Activated CD8-positive, alpha-beta T cell treated with anti-CD3 and anti-CD28 coated beads for 36 hours (primary cell): ENCODE measurements at regions not wholly inside any gene's neighbourhood (a gene's known extent, or its start where the extent isn't known, plus 50 kb on each side); places are given as distances from the start of the nearest gene placed in this dataset.

Experiments used
- ATAC-seq: fragments of 200-7000 bp; cut with Tn5 transposase; one replicate; pipeline ENCODE4 v1.10.0; 2021; ENCODE audit warnings: mild to moderate bottlenecking, moderate library complexity
- CTCF ChIA-PET: fragments of 350-600 bp; sonication (Branson Sonifier 250); formaldehyde crosslinking; loops from one replicate; lab custom pipeline; 2021; ENCODE audit warnings: antibody characterized with exemption; lab: Charles Lee
- POLR2A ChIA-PET: fragments of 350-600 bp; sonication (Branson Sonifier 250); formaldehyde crosslinking; loops from one replicate; lab custom pipeline; 2021; ENCODE audit warnings: antibody characterized with exemption; lab: Charles Lee
- DNase-seq: peaks from one replicate; pipeline ENCODE4 v3.0.0-alpha.2; 2020
- H3K27ac Mint-ChIP-seq: one replicate; pipeline ENCODE4 v1.8.0; 2021; ENCODE audit warnings: mild to moderate bottlenecking, mixed read lengths
- H3K27me3 Mint-ChIP-seq: one replicate; pipeline ENCODE4 v1.8.0; 2021; ENCODE audit warnings: mixed read lengths
- H3K36me3 Mint-ChIP-seq: one replicate; pipeline ENCODE4 v1.8.0; 2021; ENCODE audit warnings: low read depth, mixed read lengths
- H3K4me1 Mint-ChIP-seq: one replicate; pipeline ENCODE4 v1.8.0; 2021; ENCODE audit warnings: low read depth, mixed read lengths
- H3K4me3 Mint-ChIP-seq: one replicate; pipeline ENCODE4 v1.8.0; 2021; ENCODE audit warnings: mild to moderate bottlenecking, moderate library complexity, mixed read lengths
- H3K9me3 Mint-ChIP-seq: one replicate; pipeline ENCODE4 v1.8.0; 2021; ENCODE audit warnings: mixed read lengths
- intact Hi-C: fragments of 100-400 bp; cut with micrococcal nuclease; formaldehyde crosslinking; loops from one replicate; pipeline ENCODE4 v1.10.0; 2022
- TF ChIP-seq, protein P1 (sequence below): fragments of 200-600 bp; IDR thresholded peaks from one replicate; pipeline ENCODE4 v1.8.0; 2022; ENCODE audit warnings: antibody characterized with exemption, mild to moderate bottlenecking

DNA sequence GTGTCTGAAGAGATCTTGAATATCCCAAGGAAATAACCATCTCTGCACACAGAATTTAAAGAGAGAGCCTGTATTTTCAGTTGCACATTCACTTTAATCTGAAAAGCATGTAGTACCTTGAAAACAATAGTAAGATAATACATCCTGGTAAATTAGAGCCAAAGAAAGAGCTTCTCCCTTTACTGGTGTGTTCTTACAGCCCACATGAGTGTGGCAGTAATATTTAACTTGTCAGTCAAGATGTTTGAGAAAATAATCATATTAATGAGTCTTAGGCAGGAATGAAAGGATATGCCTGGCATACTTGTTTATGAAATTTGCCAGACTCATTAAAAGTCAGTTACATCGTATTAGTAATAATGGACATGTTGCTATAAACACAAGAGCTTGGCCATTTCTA, 908.4 kb upstream of the ADGRL4 start:
- no peaks in the 10 kb centered on the region for H3K36me3 Mint-ChIP-seq
- H3K27ac Mint-ChIP-seq: no peak overlapping the region
- intact Hi-C loops: no loop called here
- ChIA-PET CTCF (no interaction called here), POLR2A (no interaction called here)
- H3K4me1 Mint-ChIP-seq: no peaks in the 10 kb centered on the region
- no peaks in the 10 kb centered on the region for H3K27me3 Mint-ChIP-seq
- TF ChIP-seq, protein P1, sequence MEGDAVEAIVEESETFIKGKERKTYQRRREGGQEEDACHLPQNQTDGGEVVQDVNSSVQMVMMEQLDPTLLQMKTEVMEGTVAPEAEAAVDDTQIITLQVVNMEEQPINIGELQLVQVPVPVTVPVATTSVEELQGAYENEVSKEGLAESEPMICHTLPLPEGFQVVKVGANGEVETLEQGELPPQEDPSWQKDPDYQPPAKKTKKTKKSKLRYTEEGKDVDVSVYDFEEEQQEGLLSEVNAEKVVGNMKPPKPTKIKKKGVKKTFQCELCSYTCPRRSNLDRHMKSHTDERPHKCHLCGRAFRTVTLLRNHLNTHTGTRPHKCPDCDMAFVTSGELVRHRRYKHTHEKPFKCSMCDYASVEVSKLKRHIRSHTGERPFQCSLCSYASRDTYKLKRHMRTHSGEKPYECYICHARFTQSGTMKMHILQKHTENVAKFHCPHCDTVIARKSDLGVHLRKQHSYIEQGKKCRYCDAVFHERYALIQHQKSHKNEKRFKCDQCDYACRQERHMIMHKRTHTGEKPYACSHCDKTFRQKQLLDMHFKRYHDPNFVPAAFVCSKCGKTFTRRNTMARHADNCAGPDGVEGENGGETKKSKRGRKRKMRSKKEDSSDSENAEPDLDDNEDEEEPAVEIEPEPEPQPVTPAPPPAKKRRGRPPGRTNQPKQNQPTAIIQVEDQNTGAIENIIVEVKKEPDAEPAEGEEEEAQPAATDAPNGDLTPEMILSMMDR: no peak
- ATAC-seq: no peak
- no peak overlapping the region for H3K4me3 Mint-ChIP-seq
- DNase-seq: no peak
- H3K9me3 Mint-ChIP-seq: peaks cover 15% of the 10 kb centered on the region

DNA sequence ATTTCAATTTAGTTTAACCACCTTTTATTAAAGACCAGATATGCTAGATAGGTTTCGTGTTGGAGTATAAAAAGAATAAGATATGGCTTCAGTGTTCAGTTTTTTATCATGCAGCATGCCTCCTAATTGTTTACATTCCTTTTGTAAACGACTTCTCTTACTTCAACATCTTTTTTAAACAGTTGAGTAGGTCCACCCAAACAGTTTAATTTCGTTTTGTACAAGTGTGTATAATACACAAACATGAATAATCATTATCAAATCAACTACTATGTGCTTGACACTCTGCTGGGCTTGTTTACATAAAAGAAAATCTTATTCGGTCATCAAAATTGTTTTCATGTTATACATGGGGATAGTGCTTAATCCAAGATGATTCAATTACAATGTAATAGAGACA, 906.3 kb upstream of the ADGRL4 start:
- Mint-ChIP-seq H3K36me3 (no peaks in the 10 kb centered on the region), H3K4me3 (no peak overlapping the region)

DNA sequence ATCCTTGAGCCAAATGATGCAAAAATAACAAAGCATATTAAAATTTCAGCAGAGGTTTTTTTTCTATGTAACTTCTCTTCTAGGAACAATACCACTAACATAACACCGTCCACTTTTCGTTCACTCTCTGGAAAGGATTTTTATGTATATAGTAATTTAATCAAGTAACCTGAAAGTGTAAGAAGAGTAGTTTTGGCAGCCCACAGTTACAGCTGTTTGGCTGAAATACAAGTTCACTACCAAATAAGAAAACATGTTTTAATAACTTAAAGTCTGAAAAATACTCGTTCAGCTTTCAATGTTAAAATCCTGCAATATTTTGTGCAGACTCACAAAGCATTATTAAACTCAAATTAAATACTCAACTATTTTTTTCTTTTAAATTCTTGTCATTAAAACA, 896.8 kb upstream of the ADGRL4 start:
- TF ChIP-seq, protein P1: no peak
- ATAC-seq: no peak
- H3K27me3 Mint-ChIP-seq: no peaks in the 10 kb centered on the region
- no peaks in the 10 kb centered on the region for H3K4me1 Mint-ChIP-seq
- H3K36me3 Mint-ChIP-seq: peaks cover 2% of the 10 kb centered on the region
- H3K4me3 Mint-ChIP-seq: no peak overlapping the region
- no peak overlapping the region for H3K27ac Mint-ChIP-seq
- H3K9me3 Mint-ChIP-seq: peaks cover 11% of the 10 kb centered on the region
- intact Hi-C loops: no loop called here
- CTCF ChIA-PET: no interaction called here
- POLR2A ChIA-PET: no interaction called here
- DNase-seq: no peak

More for the DNA sequence above, 906.3 kb upstream of the ADGRL4 start:
- H3K27ac Mint-ChIP-seq: no peak overlapping the region
- ChIA-PET CTCF (no interaction called here), POLR2A (no interaction called here)
- intact Hi-C loops: no loop called here
- DNase-seq (no peak), ATAC-seq (no peak)
- peaks cover 12% of the 10 kb centered on the region for H3K9me3 Mint-ChIP-seq
- TF ChIP-seq, protein P1: no peak
- no peaks in the 10 kb centered on the region for H3K4me1 Mint-ChIP-seq
- no peaks in the 10 kb centered on the region for H3K27me3 Mint-ChIP-seq

DNA sequence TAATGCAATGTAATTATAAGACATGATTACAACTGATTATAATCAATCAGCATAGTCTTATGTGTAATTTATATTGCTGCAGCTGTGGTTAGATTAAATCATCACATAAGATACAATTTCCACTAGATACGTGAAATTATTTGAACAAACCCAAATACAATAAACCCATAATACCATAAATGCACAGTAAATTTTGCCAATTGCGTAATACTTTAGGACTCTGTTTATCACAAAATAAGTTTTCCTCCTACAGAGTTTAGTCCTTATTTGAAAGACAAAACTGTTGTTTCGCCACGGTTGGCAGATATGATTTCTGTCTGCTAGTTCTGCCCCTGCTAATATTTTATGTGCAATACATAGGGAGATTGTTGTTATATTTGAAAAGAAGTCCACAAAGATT, 895.9 kb upstream of the ADGRL4 start:
- TF ChIP-seq, protein P1: no peak
- Mint-ChIP-seq H3K4me1 (no peaks in the 10 kb centered on the region), H3K4me3 (no peak overlapping the region), H3K36me3 (peaks cover 2% of the 10 kb centered on the region), H3K27me3 (no peaks in the 10 kb centered on the region), H3K9me3 (peaks cover 11% of the 10 kb centered on the region), H3K27ac (no peak overlapping the region)
- ATAC-seq: no peak
- intact Hi-C loops: no loop called here
- ChIA-PET POLR2A (no interaction called here), CTCF (no interaction called here)
- no peak for DNase-seq

DNA sequence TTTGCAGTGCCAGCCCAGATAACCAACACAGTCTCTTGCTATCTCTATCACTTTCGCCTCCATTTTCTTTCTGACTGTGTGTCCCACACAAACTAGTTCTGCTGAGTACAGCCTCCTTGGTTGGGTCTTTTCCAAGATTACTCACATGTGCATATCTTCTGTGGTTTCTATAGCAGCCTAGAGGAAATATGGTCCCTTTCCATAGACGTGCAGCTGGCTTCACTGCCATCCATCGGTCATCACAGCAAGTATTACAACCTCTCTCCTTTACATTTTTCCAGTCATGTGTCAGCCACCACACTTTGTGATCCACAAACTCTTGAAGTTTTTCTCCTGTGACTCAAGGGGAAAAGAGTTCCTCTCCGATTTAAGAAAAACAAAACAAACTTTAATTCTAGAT, 893.4 kb upstream of the ADGRL4 start:
- intact Hi-C loops: no loop called here
- no peaks in the 10 kb centered on the region for H3K4me1 Mint-ChIP-seq
- TF ChIP-seq, protein P1: no peak
- no peak for ATAC-seq
- ChIA-PET POLR2A (no interaction called here), CTCF (no interaction called here)
- H3K27ac Mint-ChIP-seq: no peak overlapping the region
- H3K27me3 Mint-ChIP-seq: no peaks in the 10 kb centered on the region
- H3K9me3 Mint-ChIP-seq: peaks cover 5% of the 10 kb centered on the region
- H3K4me3 Mint-ChIP-seq: no peak overlapping the region
- peaks cover 2% of the 10 kb centered on the region for H3K36me3 Mint-ChIP-seq
- DNase-seq: no peak
